Tibial nerve (tissue), 4 donors: ENCODE measurements at regions not wholly inside any gene's neighbourhood (a gene's known extent, or its start where the extent isn't known, plus 50 kb on each side); places are given as distances from the start of the nearest gene placed in this dataset.

Source experiments
- DNase-seq, 2 donors: peaks; one replicate each; pipeline ENCODE4 v3.0.0-alpha.2; 2019; ENCODE audit warnings: low spot score in 2 of 2
- H3K27ac ChIP-seq, 4 donors: fragments of 200-600 bp; sonication (generic) in 3 of 4; one replicate each; pipeline ENCODE4 v1.5.1; 2017 to 2019; ENCODE audit warnings: mild to moderate bottlenecking in 1 of 4
- H3K27me3 ChIP-seq, 2 donors: fragments of 200-600 bp; sonication (generic) in 1 of 2; one replicate each; pipeline versions ENCODE4 v1.5.1 to v1.6.0; 2017 to 2019
- H3K36me3 ChIP-seq, 3 donors: fragments of 200-600 bp; sonication (generic); one replicate each; pipeline ENCODE4 v1.5.1; 2018 to 2019
- H3K4me1 ChIP-seq, 4 donors: fragments of 200-600 bp; sonication (generic) in 3 of 4; one replicate each; pipeline ENCODE4 v1.5.1; 2017 to 2019
- H3K4me3 ChIP-seq, 4 donors: fragments of 200-600 bp; sonication (generic) in 3 of 4; one replicate each; pipeline ENCODE4 v1.5.1; 2017 to 2019; ENCODE audit warnings: mild to moderate bottlenecking in 1 of 4, moderate library complexity in 1 of 4
- H3K9me3 ChIP-seq, 4 donors: fragments of 200-600 bp; sonication (generic) in 3 of 4; one replicate each; pipeline ENCODE4 v1.5.1; 2017 to 2019
- EP300 ChIP-seq, 2 donors: sonication (generic); formaldehyde crosslinking; IDR thresholded peaks; one replicate each; pipeline ENCODE4 v1.6.1; 2017; ENCODE audit warnings: antibody characterized with exemption in 2 of 2, mild to moderate bottlenecking in 1 of 2
- POLR2A ChIP-seq, 2 donors: fragments of 450-650 bp; IDR thresholded peaks; one replicate each; pipeline ENCODE4 v1.6.1; 2017; ENCODE audit warnings: antibody characterized with exemption in 2 of 2, mild to moderate bottlenecking in 2 of 2, moderate library complexity in 2 of 2
- WGBS, 2 donors: methylation state at CpG; one replicate each; pipeline ENCODE4 v1.1.5; 2018; 5-methylcytosine and 5-hydroxymethylcytosine counted together
- TF ChIP-seq, protein P1 (sequence below), 5 experiments: fragments of 200-600 bp in 3 of 5; fragments of 450-650 bp in 2 of 5; sonication (generic) in 3 of 5; IDR thresholded peaks; one replicate each; pipeline ENCODE4 v1.5.1; 2016 to 2019; ENCODE audit warnings: antibody characterized with exemption in 5 of 5, mild to moderate bottlenecking in 3 of 5, moderate library complexity in 2 of 5

DNA sequence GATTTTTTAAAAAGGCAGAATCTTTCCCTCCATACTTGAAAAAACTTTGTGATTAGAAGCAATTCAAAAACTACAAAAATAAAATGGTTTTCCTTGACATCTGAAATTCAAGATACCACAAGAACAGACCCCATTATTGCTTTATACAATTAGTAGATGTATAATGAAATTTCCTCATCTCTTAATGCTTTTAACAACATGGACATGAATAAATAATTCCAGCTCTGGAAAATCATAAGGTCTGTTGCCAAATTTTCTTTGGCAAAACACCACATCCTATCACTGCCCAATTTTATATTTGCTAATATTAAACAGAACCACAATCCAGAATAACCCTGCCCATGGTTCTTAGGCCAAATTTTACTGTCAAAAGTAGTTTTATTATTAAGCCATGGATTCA lies 1543.6 kb upstream of the MIR17HG start:
- Histone ChIP-seq H3K36me3 (no peaks in the 10 kb centered on the region), H3K27me3 (no peaks in the 10 kb centered on the region), H3K4me1 (no peaks in the 10 kb centered on the region), H3K9me3 (no peaks in the 10 kb centered on the region), H3K27ac (no peak overlapping the region), H3K4me3 (no peak overlapping the region)
- TF ChIP-seq, protein P1, sequence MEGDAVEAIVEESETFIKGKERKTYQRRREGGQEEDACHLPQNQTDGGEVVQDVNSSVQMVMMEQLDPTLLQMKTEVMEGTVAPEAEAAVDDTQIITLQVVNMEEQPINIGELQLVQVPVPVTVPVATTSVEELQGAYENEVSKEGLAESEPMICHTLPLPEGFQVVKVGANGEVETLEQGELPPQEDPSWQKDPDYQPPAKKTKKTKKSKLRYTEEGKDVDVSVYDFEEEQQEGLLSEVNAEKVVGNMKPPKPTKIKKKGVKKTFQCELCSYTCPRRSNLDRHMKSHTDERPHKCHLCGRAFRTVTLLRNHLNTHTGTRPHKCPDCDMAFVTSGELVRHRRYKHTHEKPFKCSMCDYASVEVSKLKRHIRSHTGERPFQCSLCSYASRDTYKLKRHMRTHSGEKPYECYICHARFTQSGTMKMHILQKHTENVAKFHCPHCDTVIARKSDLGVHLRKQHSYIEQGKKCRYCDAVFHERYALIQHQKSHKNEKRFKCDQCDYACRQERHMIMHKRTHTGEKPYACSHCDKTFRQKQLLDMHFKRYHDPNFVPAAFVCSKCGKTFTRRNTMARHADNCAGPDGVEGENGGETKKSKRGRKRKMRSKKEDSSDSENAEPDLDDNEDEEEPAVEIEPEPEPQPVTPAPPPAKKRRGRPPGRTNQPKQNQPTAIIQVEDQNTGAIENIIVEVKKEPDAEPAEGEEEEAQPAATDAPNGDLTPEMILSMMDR (IDR thresholded peaks at IDR 0.05) = no peak
- no peak for TF ChIP-seq EP300 (IDR thresholded peaks at IDR 0.05)
- TF ChIP-seq POLR2A (IDR thresholded peaks at IDR 0.05) = no peak
- DNase-seq = no peak

DNA sequence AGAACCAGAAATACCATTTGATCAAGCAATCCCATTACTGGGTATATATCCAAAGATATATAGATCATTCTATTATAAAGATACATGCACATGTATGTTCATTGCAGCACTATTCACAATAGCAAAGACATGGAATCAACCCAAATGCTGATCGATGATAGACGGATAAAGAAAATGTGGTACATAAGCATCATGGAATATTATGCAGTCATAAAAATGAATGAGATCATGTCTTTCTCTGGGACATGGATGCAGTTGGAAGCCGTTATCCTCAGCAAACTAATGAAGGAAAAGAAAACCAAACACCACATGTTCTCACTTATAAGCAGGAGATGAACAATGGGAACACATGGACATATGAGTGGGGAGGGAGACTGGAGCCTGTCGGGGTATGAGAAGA lies 1540.9 kb upstream of the MIR17HG start:
- Histone ChIP-seq H3K27ac (no peak overlapping the region), H3K4me1 (no peaks in the 10 kb centered on the region), H3K4me3 (no peak overlapping the region), H3K36me3 (no peaks in the 10 kb centered on the region), H3K9me3 (no peaks in the 10 kb centered on the region), H3K27me3 (no peaks in the 10 kb centered on the region)
- no peak for DNase-seq
- 88 to 89% methylated on average over 4 of the region's 4 CpGs for WGBS, 2 donors
- no peak for TF ChIP-seq POLR2A (IDR thresholded peaks at IDR 0.05)
- TF ChIP-seq, protein P1 (IDR thresholded peaks at IDR 0.05) = no peak
- TF ChIP-seq EP300 (IDR thresholded peaks at IDR 0.05) = no peak

DNA sequence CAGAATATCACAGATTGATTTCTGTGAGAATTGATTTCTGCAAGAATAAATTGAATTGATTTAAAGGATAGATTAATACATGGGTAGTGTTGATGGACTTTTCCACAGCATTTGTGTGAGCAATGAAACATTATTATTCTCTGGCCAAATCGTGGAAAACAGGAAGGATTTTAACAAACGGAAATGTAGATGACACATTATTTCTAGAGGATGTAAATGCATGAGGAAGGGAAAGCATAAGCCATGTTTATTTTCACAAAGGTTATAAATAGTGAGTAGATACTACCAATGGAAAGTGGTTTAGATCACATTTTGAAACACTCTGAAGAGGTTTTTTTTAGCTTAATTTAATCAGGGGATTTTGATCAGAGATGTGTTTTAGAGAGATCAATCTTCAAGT lies 1534.6 kb upstream of the MIR17HG start:
- no peaks in the 10 kb centered on the region for H3K4me1 ChIP-seq
- TF ChIP-seq EP300 (IDR thresholded peaks at IDR 0.05) (no peak), POLR2A (IDR thresholded peaks at IDR 0.05) (no peak)
- TF ChIP-seq, protein P1 (IDR thresholded peaks at IDR 0.05) = no peak
- H3K9me3 ChIP-seq = peaks cover 0 to 6% (median 0%) of the 10 kb centered on the region in 4 donors
- no peak for DNase-seq
- H3K27me3 ChIP-seq = no peaks in the 10 kb centered on the region
- no peak overlapping the region for H3K4me3 ChIP-seq
- no peak overlapping the region for H3K27ac ChIP-seq
- no peaks in the 10 kb centered on the region for H3K36me3 ChIP-seq
- WGBS, 2 donors = 69 to 71% methylated on average over 2 of the region's 2 CpGs

DNA sequence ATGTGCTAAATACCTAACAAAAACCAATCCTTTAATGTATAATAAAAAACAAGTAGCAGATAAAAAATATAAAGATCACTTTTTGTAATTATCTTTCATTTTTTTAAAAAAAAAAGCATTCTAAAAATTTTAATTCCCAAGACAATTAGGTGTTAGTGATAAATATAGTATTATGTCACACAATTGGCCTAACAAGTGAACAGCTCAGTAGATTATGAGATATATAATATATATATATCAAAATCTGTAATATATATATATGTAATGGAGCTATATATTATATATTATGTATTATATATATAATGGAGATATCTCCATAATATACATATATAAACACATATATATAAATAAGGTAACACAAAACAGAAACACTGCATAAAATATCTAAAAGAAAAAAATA lies 1531.1 kb upstream of the MIR17HG start:
- Histone ChIP-seq H3K4me3 (no peak overlapping the region), H3K27me3 (no peaks in the 10 kb centered on the region)

DNA sequence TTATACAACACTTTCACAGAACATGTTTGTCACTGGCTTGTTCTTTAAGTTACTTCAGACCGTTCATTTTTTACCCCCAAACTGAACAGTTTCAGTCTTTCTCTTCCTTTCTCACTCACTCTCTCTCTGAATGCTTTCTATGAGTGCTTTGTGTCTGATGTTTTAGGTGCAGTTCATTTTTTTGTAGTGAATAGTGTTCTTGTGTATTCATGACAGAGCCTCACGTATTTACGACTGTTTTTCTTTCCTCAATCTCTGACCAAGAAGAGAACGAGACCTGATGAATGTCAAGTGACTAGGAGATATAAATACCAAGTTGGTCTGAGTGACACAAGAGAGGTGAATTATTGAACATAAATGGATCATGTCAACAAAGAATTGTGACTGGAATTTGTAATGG lies 1525.0 kb upstream of the MIR17HG start:
- no peak for TF ChIP-seq POLR2A (IDR thresholded peaks at IDR 0.05)
- TF ChIP-seq EP300 (IDR thresholded peaks at IDR 0.05) = no peak
- TF ChIP-seq, protein P1 (IDR thresholded peaks at IDR 0.05) = no peak
- Histone ChIP-seq H3K36me3 (no peaks in the 10 kb centered on the region), H3K9me3 (peaks cover 0 to 6% (median 0%) of the 10 kb centered on the region in 4 donors), H3K4me1 (no peaks in the 10 kb centered on the region), H3K27ac (no peak overlapping the region), H3K4me3 (no peak overlapping the region), H3K27me3 (no peaks in the 10 kb centered on the region)
- 26 to 38% methylated on average over 4 of the region's 4 CpGs for WGBS, 2 donors
- DNase-seq = no peak

More for the DNA sequence above, 1531.1 kb upstream of the MIR17HG start:
- Histone ChIP-seq H3K36me3 (no peaks in the 10 kb centered on the region), H3K9me3 (peaks cover 0 to 9% (median 0%) of the 10 kb centered on the region in 4 donors), H3K27ac (no peak overlapping the region), H3K4me1 (no peaks in the 10 kb centered on the region)
- no peak for DNase-seq
- TF ChIP-seq POLR2A (IDR thresholded peaks at IDR 0.05) (no peak), EP300 (IDR thresholded peaks at IDR 0.05) (no peak)
- TF ChIP-seq, protein P1 (IDR thresholded peaks at IDR 0.05) = no peak
